ENCODE measurements at regions not wholly inside any gene's neighbourhood (a gene's known extent, or its start where the extent isn't known, plus 50 kb on each side); places are given as distances from the start of the nearest gene placed in this dataset.

DNA sequence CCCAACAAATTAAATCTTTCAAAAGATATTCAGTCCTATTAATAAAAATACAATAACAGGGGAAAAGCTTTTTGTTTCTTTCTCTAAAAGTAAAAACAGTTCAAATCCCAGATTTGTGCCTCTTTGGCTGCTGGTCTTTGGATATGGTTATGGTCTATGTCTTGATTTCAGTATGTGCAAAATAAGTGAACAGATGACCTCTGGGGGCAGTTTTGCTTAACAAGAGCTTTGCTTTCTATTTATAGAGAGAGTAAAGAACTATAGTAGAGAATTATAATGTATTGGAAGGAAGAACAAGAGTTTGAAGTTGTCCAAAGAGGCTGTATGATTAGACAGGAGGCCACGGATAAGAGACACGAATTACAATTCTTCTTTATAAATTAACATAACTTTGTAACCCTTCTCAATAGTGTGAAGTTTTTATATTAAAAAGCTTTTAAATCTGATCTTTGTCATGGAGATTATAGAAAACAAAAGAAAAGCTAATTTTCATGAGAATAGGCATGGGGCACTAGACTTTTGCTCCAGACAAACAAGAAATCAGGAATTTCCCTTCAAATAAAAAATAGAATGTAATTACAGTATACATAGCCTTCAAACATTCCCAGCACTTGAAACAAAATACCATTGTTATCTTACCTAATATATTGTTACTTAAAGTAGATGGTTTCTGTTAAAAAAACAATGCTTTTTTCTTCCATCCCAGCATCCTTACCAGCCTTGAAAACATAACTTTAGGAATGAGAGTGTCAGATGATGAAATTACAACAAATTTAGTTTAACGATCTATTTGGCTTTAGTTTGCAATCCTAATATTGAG lies 432.7 kb upstream of the ARHGEF26 start:
- no peaks in the 10 kb centered on the region for H3K4me1 ChIP-seq (ENCODE audit: control insufficient read depth, insufficient read depth, low read length)
- FAIRE-seq = no peak
- no peak overlapping the region for H3K27ac ChIP-seq (ENCODE audit: control insufficient read depth, insufficient read depth)
- DNase-seq (ENCODE audit: low read depth, low spot score) = no peak
- no peak overlapping the region for H3K4me3 ChIP-seq
- no peak overlapping the region for H3K9ac ChIP-seq (ENCODE audit: control insufficient read depth, insufficient read depth, low read length)
- RAD21 ChIA-PET (ENCODE audit: unreplicated experiment) = no interaction called here
- TF ChIP-seq, protein P1, sequence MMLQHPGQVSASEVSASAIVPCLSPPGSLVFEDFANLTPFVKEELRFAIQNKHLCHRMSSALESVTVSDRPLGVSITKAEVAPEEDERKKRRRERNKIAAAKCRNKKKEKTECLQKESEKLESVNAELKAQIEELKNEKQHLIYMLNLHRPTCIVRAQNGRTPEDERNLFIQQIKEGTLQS (IDR thresholded peaks at IDR 0.05; ENCODE audit: borderline replicate concordance, extremely low read depth, low read depth, low read length) = no peak
- no TSS peak for BruUV-seq (replicated peaks)
- POLR2A ChIA-PET = no interaction called here
- H4K20me1 ChIP-seq (ENCODE audit: control insufficient read depth, insufficient read depth) = no peaks in the 10 kb centered on the region
- in situ Hi-C loops (cut with MboI) = no loop called here
- H3K4me2 ChIP-seq (ENCODE audit: control insufficient read depth, insufficient read depth) = no peak overlapping the region
- no peaks in the 10 kb centered on the region for H3K36me3 ChIP-seq (ENCODE audit: control insufficient read depth in 2 of 2, insufficient read depth in 2 of 2, low read length in 1 of 2)
- H2AFZ ChIP-seq (ENCODE audit: control insufficient read depth, low read depth, low read length) = no peak overlapping the region
- intact Hi-C loops (cut with micrococcal nuclease; ENCODE audit: unreplicated experiment) = no loop called here
- H3K79me2 ChIP-seq (ENCODE audit: control insufficient read depth, insufficient read depth, low read length) = no peaks in the 10 kb centered on the region
- no peaks in the 10 kb centered on the region for H3K27me3 ChIP-seq (replicated peaks in 1 of 2; ENCODE audit: control insufficient read depth in 2 of 2, insufficient read depth in 2 of 2, low read length in 1 of 2)
- 32% methylated on average over 3 of the region's 3 CpGs for WGBS (ENCODE audit: insufficient coverage, insufficient replicate concordance, low lambda C conversion rate, missing lambda C conversion rate)
- no peak for ATAC-seq
- no peaks in the 10 kb centered on the region for H3K9me3 ChIP-seq (replicated peaks; ENCODE audit: control insufficient read depth, insufficient read depth, low read length)
- SMC1A ChIA-PET (ENCODE audit: uncharacterized antibody, unreplicated experiment) = interaction anchor here (1.6 kb wide), 1 partner anchor 10 kb away, joined by 4 read pairs; no protein-coding TSS in a partner anchor
- CTCF ChIA-PET = interaction anchor here (1.0 kb wide), 1 partner anchor 282 kb away, joined by 3 read pairs; no protein-coding TSS in a partner anchor

DNA sequence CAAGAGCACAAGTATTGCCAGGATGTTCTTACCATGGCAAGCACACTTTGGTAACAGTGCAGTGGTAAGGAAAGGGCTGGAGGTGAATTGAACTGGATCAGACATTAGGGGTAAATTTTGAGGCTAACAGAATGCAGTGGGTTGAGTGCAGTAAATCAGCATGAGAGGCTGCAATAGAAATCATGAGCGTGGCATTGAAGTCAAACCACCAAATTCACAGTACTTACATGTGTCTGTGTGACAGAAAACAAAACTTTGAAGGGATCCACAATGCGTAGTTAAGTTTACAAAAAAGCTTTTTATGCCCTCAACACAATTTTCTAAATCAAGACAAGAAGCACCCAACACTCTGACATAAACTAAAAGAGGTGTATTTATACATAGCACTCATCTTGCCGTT lies 428.0 kb upstream of the ARHGEF26 start:
- FAIRE-seq (no peak), ATAC-seq (peak; percentile 21; the same call in 1 of the 3 replicates), DNase-seq (ENCODE audit: low read depth, low spot score) (no peak)
- no TSS peak for BruUV-seq (replicated peaks)
- Histone ChIP-seq H3K27ac (ENCODE audit: control insufficient read depth, insufficient read depth) (no peak overlapping the region), H3K79me2 (ENCODE audit: control insufficient read depth, insufficient read depth, low read length) (no peaks in the 10 kb centered on the region), H2AFZ (ENCODE audit: control insufficient read depth, low read depth, low read length) (no peak overlapping the region), H3K4me1 (ENCODE audit: control insufficient read depth, insufficient read depth, low read length) (no peaks in the 10 kb centered on the region), H3K9ac (ENCODE audit: control insufficient read depth, insufficient read depth, low read length) (no peak overlapping the region), H4K20me1 (ENCODE audit: control insufficient read depth, insufficient read depth) (no peaks in the 10 kb centered on the region), H3K9me3 (replicated peaks; ENCODE audit: control insufficient read depth, insufficient read depth, low read length) (no peaks in the 10 kb centered on the region), H3K36me3 (ENCODE audit: control insufficient read depth in 2 of 2, insufficient read depth in 2 of 2, low read length in 1 of 2) (no peaks in the 10 kb centered on the region), H3K4me2 (ENCODE audit: control insufficient read depth, insufficient read depth) (no peak overlapping the region), H3K27me3 (replicated peaks in 1 of 2; ENCODE audit: control insufficient read depth in 2 of 2, insufficient read depth in 2 of 2, low read length in 1 of 2) (no peaks in the 10 kb centered on the region), H3K4me3 (no peak overlapping the region)
- RAD21 ChIA-PET (ENCODE audit: unreplicated experiment) = no interaction called here
- POLR2A ChIA-PET = no interaction called here
- TF ChIP-seq, protein P2, sequence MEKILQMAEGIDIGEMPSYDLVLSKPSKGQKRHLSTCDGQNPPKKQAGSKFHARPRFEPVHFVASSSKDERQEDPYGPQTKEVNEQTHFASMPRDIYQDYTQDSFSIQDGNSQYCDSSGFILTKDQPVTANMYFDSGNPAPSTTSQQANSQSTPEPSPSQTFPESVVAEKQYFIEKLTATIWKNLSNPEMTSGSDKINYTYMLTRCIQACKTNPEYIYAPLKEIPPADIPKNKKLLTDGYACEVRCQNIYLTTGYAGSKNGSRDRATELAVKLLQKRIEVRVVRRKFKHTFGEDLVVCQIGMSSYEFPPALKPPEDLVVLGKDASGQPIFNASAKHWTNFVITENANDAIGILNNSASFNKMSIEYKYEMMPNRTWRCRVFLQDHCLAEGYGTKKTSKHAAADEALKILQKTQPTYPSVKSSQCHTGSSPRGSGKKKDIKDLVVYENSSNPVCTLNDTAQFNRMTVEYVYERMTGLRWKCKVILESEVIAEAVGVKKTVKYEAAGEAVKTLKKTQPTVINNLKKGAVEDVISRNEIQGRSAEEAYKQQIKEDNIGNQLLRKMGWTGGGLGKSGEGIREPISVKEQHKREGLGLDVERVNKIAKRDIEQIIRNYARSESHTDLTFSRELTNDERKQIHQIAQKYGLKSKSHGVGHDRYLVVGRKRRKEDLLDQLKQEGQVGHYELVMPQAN (conservative IDR thresholded peaks at IDR 0.05) = no peak
- 0 out of 2 replicates have a peak, but pooled peaks have one; percentile 10 for TF ChIP-seq NR2F1 (conservative IDR thresholded peaks at IDR 0.05)
- intact Hi-C loops (cut with micrococcal nuclease; ENCODE audit: unreplicated experiment) (no loop called here), in situ Hi-C loops (cut with MboI) (no loop called here)
- SMC1A ChIA-PET (ENCODE audit: uncharacterized antibody, unreplicated experiment) = no interaction called here
- CTCF ChIA-PET = no interaction called here
- 2% methylated on average over 3 of the region's 3 CpGs for WGBS (ENCODE audit: insufficient coverage, insufficient replicate concordance, low lambda C conversion rate, missing lambda C conversion rate)

All from GM12878 (cell line).